Smooth muscle cell (in vitro differentiated cells): ENCODE measurements at regions not wholly inside any gene's neighbourhood (a gene's known extent, or its start where the extent isn't known, plus 50 kb on each side); places are given as distances from the start of the nearest gene placed in this dataset.

Experiments used
- DNase-seq: peaks from one replicate; lab custom pipeline; 2025; ENCODE audit not compliant: unreplicated experiment; lab: John Stamatoyannopoulos, UW
- H2AFZ ChIP-seq: fragments of 200-600 bp; sonication (generic); 2 replicates; pipeline ENCODE4 v1.6.0; 2016; ENCODE audit warnings: antibody characterized with exemption, low read depth, mild to moderate bottlenecking
- H3F3A ChIP-seq: fragments of 200-600 bp; sonication (generic); 2 replicates; pipeline ENCODE4 v1.6.0; 2017; ENCODE audit warnings: antibody characterized with exemption, low read depth
- H3K27ac ChIP-seq: fragments of 200-600 bp; sonication (generic); 2 replicates; pipeline ENCODE4 v1.5.1; 2016; ENCODE audit warnings: low read depth, mild to moderate bottlenecking
- H3K27me3 ChIP-seq: fragments of 200-600 bp; sonication (generic); 2 replicates; pipeline ENCODE4 v1.6.1; 2016; ENCODE audit warnings: low read depth, mild to moderate bottlenecking
- H3K36me3 ChIP-seq: fragments of 200-600 bp; sonication (generic); 2 replicates; pipeline ENCODE4 v1.5.1; 2016; ENCODE audit warnings: low read depth
- H3K4me1 ChIP-seq: fragments of 200-600 bp; sonication (generic); 2 replicates; pipeline ENCODE4 v1.5.1; 2016; ENCODE audit warnings: low read depth
- H3K4me2 ChIP-seq: fragments of 200-600 bp; sonication (generic); 2 replicates; pipeline ENCODE4 v1.6.0; 2016; ENCODE audit warnings: mild to moderate bottlenecking
- H3K4me3 ChIP-seq: fragments of 200-600 bp; sonication (generic); 2 replicates; pipeline ENCODE4 v1.5.1; 2016; ENCODE audit warnings: mild to moderate bottlenecking
- H3K79me2 ChIP-seq: fragments of 200-600 bp; sonication (generic); 2 replicates; pipeline ENCODE4 v1.6.0; 2016; ENCODE audit warnings: low read depth, mild to moderate bottlenecking
- H3K9ac ChIP-seq: fragments of 200-600 bp; sonication (generic); 2 replicates; pipeline ENCODE4 v1.6.0; 2016; ENCODE audit warnings: low read depth
- H3K9me3 ChIP-seq: fragments of 200-600 bp; sonication (generic); replicated peaks from 2 replicates; pipeline ENCODE4 v1.5.1; 2016; ENCODE audit warnings: low read depth
- H4K20me1 ChIP-seq: fragments of 200-600 bp; sonication (generic); 2 replicates; pipeline ENCODE4 v1.6.0; 2016; ENCODE audit warnings: low read depth
- CTCF ChIP-seq: fragments of 200-600 bp; sonication (generic); IDR thresholded peaks from 2 replicates; pipeline ENCODE4 v1.5.1; 2017; ENCODE audit warnings: borderline replicate concordance, mild to moderate bottlenecking, antibody characterized with exemption; ENCODE audit not compliant: insufficient read depth, poor library complexity, severe bottlenecking
- WGBS: methylation state at CpG from one replicate; pipeline ENCODE4 v1.1.7; 2016; ENCODE audit warnings: low lambda C conversion rate; 5-methylcytosine and 5-hydroxymethylcytosine counted together

- Histone ChIP-seq H3K27ac (no peak overlapping the region), H2AFZ (no peak overlapping the region), H3K4me2 (no peak overlapping the region), H3K4me3 (no peak overlapping the region), H3F3A (no peaks in the 10 kb centered on the region), H3K9ac (no peak overlapping the region), H3K79me2 (no peaks in the 10 kb centered on the region), H3K36me3 (no peaks in the 10 kb centered on the region), H4K20me1 (no peaks in the 10 kb centered on the region), H3K9me3 (no peaks in the 10 kb centered on the region), H3K4me1 (no peaks in the 10 kb centered on the region), H3K27me3 (no peaks in the 10 kb centered on the region)
- WGBS, result 97% methylated on average over 7 of the region's 7 CpGs
- DNase-seq, result no peak
- TF ChIP-seq CTCF, result no peak
Measured at GRCh38 chr3:157610876-157611535, 107.8 kb upstream of the VEPH1 start.

GRCh38 chr3:157607826-157608405 lies 104.7 kb upstream of the VEPH1 start:
- Histone ChIP-seq H2AFZ (no peak overlapping the region), H3F3A (no peaks in the 10 kb centered on the region), H3K9ac (no peak overlapping the region), H4K20me1 (no peaks in the 10 kb centered on the region), H3K4me2 (no peak overlapping the region), H3K27ac (no peak overlapping the region), H3K9me3 (no peaks in the 10 kb centered on the region), H3K79me2 (no peaks in the 10 kb centered on the region), H3K36me3 (no peaks in the 10 kb centered on the region), H3K4me3 (no peak overlapping the region), H3K4me1 (no peaks in the 10 kb centered on the region), H3K27me3 (no peaks in the 10 kb centered on the region)
- TF ChIP-seq CTCF, result no peak
- DNase-seq, result no peak
- WGBS, result 91% methylated on average over 9 of the region's 9 CpGs

- Histone ChIP-seq H3F3A (no peaks in the 10 kb centered on the region), H3K36me3 (no peaks in the 10 kb centered on the region), H3K27me3 (no peaks in the 10 kb centered on the region), H3K27ac (no peak overlapping the region), H4K20me1 (no peaks in the 10 kb centered on the region), H3K4me1 (no peaks in the 10 kb centered on the region), H3K9ac (no peak overlapping the region), H3K4me3 (no peak overlapping the region), H3K79me2 (no peaks in the 10 kb centered on the region), H3K9me3 (no peaks in the 10 kb centered on the region), H2AFZ (no peak overlapping the region), H3K4me2 (peak overlapping the region; percentile 45)
- no peak for TF ChIP-seq CTCF
- 51% methylated on average over 4 of the region's 4 CpGs for WGBS
- no peak for DNase-seq
Measured at GRCh38 chr3:157606852-157607197, 103.6 kb upstream of the VEPH1 start.
